ENCODE measurements at regions not wholly inside any gene's neighbourhood (a gene's known extent, or its start where the extent isn't known, plus 50 kb on each side); places are given as distances from the start of the nearest gene placed in this dataset.

DNA sequence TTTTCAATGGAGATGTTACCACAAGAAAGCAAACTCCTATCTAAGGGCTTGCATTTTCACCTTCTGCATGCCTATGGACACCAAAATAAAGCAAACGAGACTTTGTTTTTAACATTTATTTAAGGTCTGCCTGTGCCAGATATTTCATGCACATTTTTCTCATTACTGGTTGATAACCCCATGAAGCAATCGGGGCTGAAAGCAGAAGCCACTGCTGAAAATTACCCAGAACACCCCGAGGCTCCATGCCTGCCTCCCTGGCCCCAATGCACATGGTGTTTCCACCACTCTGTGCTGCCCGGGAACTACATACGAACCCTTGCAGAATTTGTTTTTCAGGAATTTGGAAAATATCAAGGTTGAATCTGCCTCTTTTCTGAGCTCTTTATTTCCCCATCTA, 240.1 kb downstream of the NR2F1-AS1 start:
- no peak for DNase-seq (ENCODE audit: low spot score, unreplicated experiment)
- TF ChIP-seq, protein P1, sequence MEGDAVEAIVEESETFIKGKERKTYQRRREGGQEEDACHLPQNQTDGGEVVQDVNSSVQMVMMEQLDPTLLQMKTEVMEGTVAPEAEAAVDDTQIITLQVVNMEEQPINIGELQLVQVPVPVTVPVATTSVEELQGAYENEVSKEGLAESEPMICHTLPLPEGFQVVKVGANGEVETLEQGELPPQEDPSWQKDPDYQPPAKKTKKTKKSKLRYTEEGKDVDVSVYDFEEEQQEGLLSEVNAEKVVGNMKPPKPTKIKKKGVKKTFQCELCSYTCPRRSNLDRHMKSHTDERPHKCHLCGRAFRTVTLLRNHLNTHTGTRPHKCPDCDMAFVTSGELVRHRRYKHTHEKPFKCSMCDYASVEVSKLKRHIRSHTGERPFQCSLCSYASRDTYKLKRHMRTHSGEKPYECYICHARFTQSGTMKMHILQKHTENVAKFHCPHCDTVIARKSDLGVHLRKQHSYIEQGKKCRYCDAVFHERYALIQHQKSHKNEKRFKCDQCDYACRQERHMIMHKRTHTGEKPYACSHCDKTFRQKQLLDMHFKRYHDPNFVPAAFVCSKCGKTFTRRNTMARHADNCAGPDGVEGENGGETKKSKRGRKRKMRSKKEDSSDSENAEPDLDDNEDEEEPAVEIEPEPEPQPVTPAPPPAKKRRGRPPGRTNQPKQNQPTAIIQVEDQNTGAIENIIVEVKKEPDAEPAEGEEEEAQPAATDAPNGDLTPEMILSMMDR (IDR thresholded peaks at IDR 0.05; ENCODE audit: unreplicated experiment): no peak
- H3K9me3 Mint-ChIP-seq (ENCODE audit: low read depth): no peaks in the 10 kb centered on the region
- no peaks in the 10 kb centered on the region for H3K36me3 Mint-ChIP-seq (ENCODE audit: insufficient read depth)
- H3K27me3 Mint-ChIP-seq: no peaks in the 10 kb centered on the region
- H3K27ac Mint-ChIP-seq: no peak overlapping the region
- H3K4me3 Mint-ChIP-seq (ENCODE audit: low read depth): no peak overlapping the region
- H3K4me1 Mint-ChIP-seq (ENCODE audit: low read depth): peaks cover 21% of the 10 kb centered on the region

DNA sequence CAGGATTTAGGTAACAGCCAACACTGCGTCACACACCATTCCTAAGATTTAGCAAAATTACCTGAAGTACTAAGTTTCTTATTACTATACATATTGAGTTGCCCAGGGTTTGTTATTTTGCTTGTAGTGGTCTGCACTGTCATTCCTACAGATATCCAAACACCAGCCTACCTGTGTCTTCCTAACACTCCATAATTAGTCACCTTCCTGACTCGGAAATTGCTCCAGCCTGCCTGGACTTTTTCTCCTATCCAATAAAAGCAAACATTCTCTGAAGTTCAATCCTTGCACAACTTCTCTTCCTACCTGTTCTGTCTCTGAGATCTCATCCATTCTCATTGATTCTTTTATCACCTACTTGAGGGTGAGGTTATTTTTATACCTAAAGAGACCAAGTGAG, 243.9 kb downstream of the NR2F1-AS1 start:
- no peaks in the 10 kb centered on the region for H3K9me3 Mint-ChIP-seq (ENCODE audit: low read depth)

DNA sequence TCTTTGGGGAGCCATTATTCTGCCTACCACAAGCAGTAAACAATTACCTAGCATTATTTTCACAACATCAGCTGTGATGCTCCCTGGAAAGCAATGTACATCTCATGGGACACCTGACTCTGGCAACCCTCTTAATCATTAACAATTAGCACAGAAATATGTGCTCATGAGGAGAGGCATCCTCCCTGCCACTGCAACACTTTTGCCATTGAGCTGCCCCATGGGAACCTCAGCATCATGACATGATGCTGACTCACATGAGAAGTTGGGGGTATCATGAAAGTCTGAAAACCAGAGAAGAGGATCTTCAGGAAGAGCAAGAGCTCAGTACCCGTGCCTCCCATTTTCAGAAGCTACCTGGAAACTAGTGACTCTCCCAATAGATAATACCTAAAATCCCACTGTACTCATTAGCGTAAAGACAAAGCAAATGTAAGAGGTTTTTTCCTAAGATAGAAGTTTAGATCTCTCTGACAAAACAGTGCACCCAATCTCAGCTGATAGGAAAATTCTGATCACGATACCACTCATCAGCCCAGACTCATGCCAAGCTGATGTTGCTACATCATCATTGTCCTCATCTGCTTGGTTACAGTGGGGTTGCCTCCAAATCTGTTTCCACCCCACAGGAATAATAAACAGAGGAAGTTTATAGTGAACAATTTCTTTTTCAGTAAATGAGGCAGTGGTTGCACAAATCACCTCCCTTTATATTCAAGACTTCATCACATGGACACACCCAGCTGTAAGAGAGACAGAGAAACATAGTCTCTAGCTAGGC, 244.5 kb downstream of the NR2F1-AS1 start:
- TF ChIP-seq, protein P1 (IDR thresholded peaks at IDR 0.05; ENCODE audit: unreplicated experiment): no peak
- Mint-ChIP-seq H3K9me3 (ENCODE audit: low read depth) (no peaks in the 10 kb centered on the region), H3K27me3 (no peaks in the 10 kb centered on the region), H3K27ac (no peak overlapping the region), H3K4me3 (ENCODE audit: low read depth) (no peak overlapping the region), H3K36me3 (ENCODE audit: insufficient read depth) (no peaks in the 10 kb centered on the region), H3K4me1 (ENCODE audit: low read depth) (no peaks in the 10 kb centered on the region)
- no peak for DNase-seq (ENCODE audit: low spot score, unreplicated experiment)

More for the DNA sequence above, 243.9 kb downstream of the NR2F1-AS1 start:
- DNase-seq (ENCODE audit: low spot score, unreplicated experiment): no peak
- Mint-ChIP-seq H3K27ac (no peak overlapping the region), H3K36me3 (ENCODE audit: insufficient read depth) (no peaks in the 10 kb centered on the region), H3K27me3 (no peaks in the 10 kb centered on the region), H3K4me3 (ENCODE audit: low read depth) (no peak overlapping the region), H3K4me1 (ENCODE audit: low read depth) (peaks cover 4% of the 10 kb centered on the region)
- TF ChIP-seq, protein P1 (IDR thresholded peaks at IDR 0.05; ENCODE audit: unreplicated experiment): no peak

DNA sequence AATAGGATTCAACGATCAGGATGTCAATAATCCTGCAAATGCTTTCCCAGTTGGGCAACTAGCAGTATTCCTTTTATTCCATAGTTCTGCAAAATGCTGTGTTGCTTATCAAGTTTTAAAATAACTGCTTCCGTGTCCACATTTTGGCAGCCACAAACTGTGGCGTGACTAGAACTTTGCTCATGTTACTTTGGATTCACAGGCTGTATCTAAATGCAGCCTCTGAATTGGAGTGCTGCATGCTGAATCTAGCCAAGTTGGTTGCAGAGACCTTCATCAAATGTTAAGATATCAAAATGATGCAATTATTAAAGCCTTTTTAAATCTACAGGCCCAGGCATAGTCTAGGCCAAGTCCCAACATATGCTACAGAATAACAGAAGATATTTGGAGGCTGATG, 249.2 kb downstream of the NR2F1-AS1 start:
- Mint-ChIP-seq H3K36me3 (ENCODE audit: insufficient read depth) (no peaks in the 10 kb centered on the region), H3K9me3 (ENCODE audit: low read depth) (no peaks in the 10 kb centered on the region), H3K4me3 (ENCODE audit: low read depth) (no peak overlapping the region), H3K4me1 (ENCODE audit: low read depth) (no peaks in the 10 kb centered on the region), H3K27me3 (peaks cover 5% of the 10 kb centered on the region), H3K27ac (no peak overlapping the region)
- TF ChIP-seq, protein P1 (IDR thresholded peaks at IDR 0.05; ENCODE audit: unreplicated experiment): no peak
- no peak for DNase-seq (ENCODE audit: low spot score, unreplicated experiment)

DNA sequence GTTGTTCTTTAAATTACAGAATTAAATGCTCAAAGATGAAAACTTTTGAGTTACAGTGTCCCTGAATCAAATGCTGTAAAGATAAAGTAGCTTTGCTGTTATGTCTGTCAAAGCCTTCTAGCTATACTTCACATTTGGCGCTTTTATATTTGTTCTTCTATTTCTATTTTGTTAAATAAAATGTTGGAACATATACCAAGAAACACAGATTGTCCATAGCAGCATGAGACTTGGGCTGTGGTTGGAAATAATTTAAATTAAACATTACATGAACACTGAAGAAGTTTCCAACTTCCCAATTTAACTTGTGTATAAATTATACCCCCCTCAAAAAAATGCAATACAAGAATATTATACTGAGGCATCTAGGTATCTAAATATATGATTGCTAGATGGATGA, 249.8 kb downstream of the NR2F1-AS1 start:
- no peak overlapping the region for H3K27ac Mint-ChIP-seq
- no peak for DNase-seq (ENCODE audit: low spot score, unreplicated experiment)
- H3K4me3 Mint-ChIP-seq (ENCODE audit: low read depth): no peak overlapping the region
- H3K9me3 Mint-ChIP-seq (ENCODE audit: low read depth): no peaks in the 10 kb centered on the region
- TF ChIP-seq, protein P1 (IDR thresholded peaks at IDR 0.05; ENCODE audit: unreplicated experiment): no peak
- no peaks in the 10 kb centered on the region for H3K36me3 Mint-ChIP-seq (ENCODE audit: insufficient read depth)
- H3K4me1 Mint-ChIP-seq (ENCODE audit: low read depth): no peaks in the 10 kb centered on the region
- H3K27me3 Mint-ChIP-seq: peaks cover 5% of the 10 kb centered on the region
